ENCODE measurements at regions not wholly inside any gene's neighbourhood (a gene's known extent, or its start where the extent isn't known, plus 50 kb on each side); places are given as distances from the start of the nearest gene placed in this dataset.
A peak's percentile ranks its signal among the peaks of the same experiment; 100 is the strongest.

DNA sequence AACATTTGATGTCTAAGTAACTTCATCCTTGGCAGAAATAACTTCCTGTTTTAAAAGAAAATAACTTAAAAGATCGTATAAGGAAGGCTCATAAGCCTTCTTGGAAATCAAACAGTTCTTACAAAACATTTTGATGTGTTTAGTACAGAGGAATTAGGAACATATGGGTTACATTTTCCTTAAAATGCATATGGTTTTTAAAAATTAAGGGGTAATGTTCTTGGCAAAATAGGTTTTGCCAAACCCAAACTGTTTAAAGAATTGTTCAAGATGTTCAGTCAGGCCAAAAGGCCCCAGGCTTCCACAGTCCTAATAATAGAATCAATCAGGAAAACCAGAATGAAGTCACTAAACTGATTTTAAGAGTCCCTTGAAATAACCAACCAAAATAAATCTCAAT is 142.7 kb upstream of the SLC35B3 start:
- ChIA-PET CTCF (no interaction called here), POLR2A (no interaction called here), RAD21 (ENCODE audit: low non-redundant PET in 1 of 2, low total read pairs in 2 of 2, uncharacterized antibody in 2 of 2, unreplicated experiment in 2 of 2) (no interaction called here)
- no peaks in the 10 kb centered on the region for H3K36me3 ChIP-seq (ENCODE audit: control insufficient read depth in 1 of 2, insufficient read depth in 2 of 2, low read length in 2 of 2)
- H3K27me3 ChIP-seq (ENCODE audit: insufficient read depth, low read length), result no peaks in the 10 kb centered on the region
- no peaks in the 10 kb centered on the region for H3K79me2 ChIP-seq (ENCODE audit: insufficient read depth, low read length)
- intact Hi-C loops (cut with micrococcal nuclease), result no loop called here
- H3K9me2 ChIP-seq (ENCODE audit: insufficient read depth), result no peaks in the 10 kb centered on the region
- H3K4me3 ChIP-seq (replicated peaks in 1 of 2; ENCODE audit: low read depth in 1 of 2, low read length in 2 of 2), result no peak overlapping the region
- no peak overlapping the region for H3K27ac ChIP-seq (ENCODE audit: low read depth, low read length)
- no peaks in the 10 kb centered on the region for H3K4me1 ChIP-seq (ENCODE audit: control insufficient read depth in 1 of 2, insufficient read depth in 2 of 2, low read length in 2 of 2)
- ATAC-seq (no peak), DNase-seq (ENCODE audit: low read depth, low spot score) (no peak)
- H3K4me2 ChIP-seq (ENCODE audit: low read length), result no peak overlapping the region
- no peak overlapping the region for H3K9ac ChIP-seq (ENCODE audit: low read length)
- no peaks in the 10 kb centered on the region for H4K20me1 ChIP-seq (ENCODE audit: insufficient read depth)
- no TSS peak for BruUV-seq (replicated peaks)
- H3K9me3 ChIP-seq (ENCODE audit: control insufficient read depth in 1 of 2, insufficient read depth in 1 of 2, low read depth in 1 of 2, low read length in 2 of 2), result no peaks in the 10 kb centered on the region
- no peak overlapping the region for H2AFZ ChIP-seq (ENCODE audit: low read depth, low read length, poor library complexity, severe bottlenecking)
- TF ChIP-seq EGR1 (IDR thresholded peaks at IDR 0.05; ENCODE audit: low read depth) (no peak), SP1 (IDR thresholded peaks at IDR 0.05; ENCODE audit: low read depth) (no peak), JUND (IDR thresholded peaks at IDR 0.05) (no peak), EZH2 (IDR thresholded peaks at IDR 0.05) (no peak)
- TF ChIP-seq, protein P1, sequence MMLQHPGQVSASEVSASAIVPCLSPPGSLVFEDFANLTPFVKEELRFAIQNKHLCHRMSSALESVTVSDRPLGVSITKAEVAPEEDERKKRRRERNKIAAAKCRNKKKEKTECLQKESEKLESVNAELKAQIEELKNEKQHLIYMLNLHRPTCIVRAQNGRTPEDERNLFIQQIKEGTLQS (IDR thresholded peaks at IDR 0.05), result no peak

- Histone ChIP-seq H3K9me3 (ENCODE audit: control insufficient read depth in 1 of 2, insufficient read depth in 1 of 2, low read depth in 1 of 2, low read length in 2 of 2) (no peaks in the 10 kb centered on the region), H3K4me3 (replicated peaks in 1 of 2; ENCODE audit: low read depth in 1 of 2, low read length in 2 of 2) (no peak overlapping the region), H3K4me2 (ENCODE audit: low read length) (no peak overlapping the region), H3K27ac (ENCODE audit: low read depth, low read length) (no peak overlapping the region), H3K4me1 (ENCODE audit: control insufficient read depth in 1 of 2, insufficient read depth in 2 of 2, low read length in 2 of 2) (no peaks in the 10 kb centered on the region), H3K27me3 (ENCODE audit: insufficient read depth, low read length) (no peaks in the 10 kb centered on the region), H3K79me2 (ENCODE audit: insufficient read depth, low read length) (no peaks in the 10 kb centered on the region), H3K36me3 (ENCODE audit: control insufficient read depth in 1 of 2, insufficient read depth in 2 of 2, low read length in 2 of 2) (no peaks in the 10 kb centered on the region), H3K9me2 (ENCODE audit: insufficient read depth) (no peaks in the 10 kb centered on the region), H2AFZ (ENCODE audit: low read depth, low read length, poor library complexity, severe bottlenecking) (peak overlapping the region; percentile 65), H4K20me1 (ENCODE audit: insufficient read depth) (no peaks in the 10 kb centered on the region), H3K9ac (ENCODE audit: low read length) (no peak overlapping the region)
- no peak for ATAC-seq
- BruUV-seq (replicated peaks), result no TSS peak
- RAD21 ChIA-PET (ENCODE audit: low non-redundant PET in 1 of 2, low total read pairs in 2 of 2, uncharacterized antibody in 2 of 2, unreplicated experiment in 2 of 2), result no interaction called here
- TF ChIP-seq CEBPB (IDR thresholded peaks at IDR 0.05; ENCODE audit: low read depth) (no peak), SRF (IDR thresholded peaks at IDR 0.05; ENCODE audit: low read depth) (no peak), YY1 (IDR thresholded peaks at IDR 0.05; ENCODE audit: extremely low read depth, insufficient replicate concordance, low read depth, low read length) (no peak), ZFX (IDR thresholded peaks at IDR 0.05) (no peak), ZNF274 (IDR thresholded peaks at IDR 0.05; ENCODE audit: low read depth, low read length) (no peak), TCF7L2 (IDR thresholded peaks at IDR 0.05; ENCODE audit: borderline replicate concordance, extremely low read depth, insufficient read depth, insufficient read length) (no peak), FOSL1 (IDR thresholded peaks at IDR 0.05; ENCODE audit: low read depth) (no peak), SP1 (IDR thresholded peaks at IDR 0.05; ENCODE audit: low read depth) (no peak), MAX (IDR thresholded peaks at IDR 0.05) (no peak), EZH2 (IDR thresholded peaks at IDR 0.05) (no peak)
- TF ChIP-seq, protein P2, sequence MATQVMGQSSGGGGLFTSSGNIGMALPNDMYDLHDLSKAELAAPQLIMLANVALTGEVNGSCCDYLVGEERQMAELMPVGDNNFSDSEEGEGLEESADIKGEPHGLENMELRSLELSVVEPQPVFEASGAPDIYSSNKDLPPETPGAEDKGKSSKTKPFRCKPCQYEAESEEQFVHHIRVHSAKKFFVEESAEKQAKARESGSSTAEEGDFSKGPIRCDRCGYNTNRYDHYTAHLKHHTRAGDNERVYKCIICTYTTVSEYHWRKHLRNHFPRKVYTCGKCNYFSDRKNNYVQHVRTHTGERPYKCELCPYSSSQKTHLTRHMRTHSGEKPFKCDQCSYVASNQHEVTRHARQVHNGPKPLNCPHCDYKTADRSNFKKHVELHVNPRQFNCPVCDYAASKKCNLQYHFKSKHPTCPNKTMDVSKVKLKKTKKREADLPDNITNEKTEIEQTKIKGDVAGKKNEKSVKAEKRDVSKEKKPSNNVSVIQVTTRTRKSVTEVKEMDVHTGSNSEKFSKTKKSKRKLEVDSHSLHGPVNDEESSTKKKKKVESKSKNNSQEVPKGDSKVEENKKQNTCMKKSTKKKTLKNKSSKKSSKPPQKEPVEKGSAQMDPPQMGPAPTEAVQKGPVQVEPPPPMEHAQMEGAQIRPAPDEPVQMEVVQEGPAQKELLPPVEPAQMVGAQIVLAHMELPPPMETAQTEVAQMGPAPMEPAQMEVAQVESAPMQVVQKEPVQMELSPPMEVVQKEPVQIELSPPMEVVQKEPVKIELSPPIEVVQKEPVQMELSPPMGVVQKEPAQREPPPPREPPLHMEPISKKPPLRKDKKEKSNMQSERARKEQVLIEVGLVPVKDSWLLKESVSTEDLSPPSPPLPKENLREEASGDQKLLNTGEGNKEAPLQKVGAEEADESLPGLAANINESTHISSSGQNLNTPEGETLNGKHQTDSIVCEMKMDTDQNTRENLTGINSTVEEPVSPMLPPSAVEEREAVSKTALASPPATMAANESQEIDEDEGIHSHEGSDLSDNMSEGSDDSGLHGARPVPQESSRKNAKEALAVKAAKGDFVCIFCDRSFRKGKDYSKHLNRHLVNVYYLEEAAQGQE (IDR thresholded peaks at IDR 0.05; ENCODE audit: low read depth), result no peak
- CTCF ChIA-PET, result no interaction called here
- intact Hi-C loops (cut with micrococcal nuclease), result no loop called here
- no peak for DNase-seq (ENCODE audit: low read depth, low spot score)
- POLR2A ChIA-PET, result no interaction called here
Observed at GRCh38 chr6:8574749-8575468, 139.6 kb upstream of the SLC35B3 start.
